ENCODE measurements at regions not wholly inside any gene's neighbourhood (a gene's known extent, or its start where the extent isn't known, plus 50 kb on each side); places are given as distances from the start of the nearest gene placed in this dataset.

GRCh38 chr10:44068716-44069482 lies 316.0 kb downstream of the CXCL12 start:
- Histone ChIP-seq H2AFZ (ENCODE audit: low read depth, low read length, poor library complexity, severe bottlenecking) (no peak overlapping the region), H3K27me3 (ENCODE audit: insufficient read depth, low read length) (no peaks in the 10 kb centered on the region; the same call in 1 of the 2 replicates), H3K4me3 (replicated peaks in 1 of 2; ENCODE audit: low read depth in 1 of 2, low read length in 2 of 2) (no peak overlapping the region), H3K9me2 (ENCODE audit: insufficient read depth) (no peaks in the 10 kb centered on the region), H3K79me2 (ENCODE audit: insufficient read depth, low read length) (no peaks in the 10 kb centered on the region), H3K9ac (ENCODE audit: low read length) (no peak overlapping the region), H3K36me3 (ENCODE audit: control insufficient read depth in 1 of 2, insufficient read depth in 2 of 2, low read length in 2 of 2) (no peaks in the 10 kb centered on the region), H3K4me2 (ENCODE audit: low read length) (no peak overlapping the region), H3K4me1 (ENCODE audit: control insufficient read depth in 1 of 2, insufficient read depth in 2 of 2, low read length in 2 of 2) (no peaks in the 10 kb centered on the region), H3K27ac (ENCODE audit: low read depth, low read length) (no peak overlapping the region), H3K9me3 (ENCODE audit: control insufficient read depth in 1 of 2, insufficient read depth in 1 of 2, low read depth in 1 of 2, low read length in 2 of 2) (no peaks in the 10 kb centered on the region), H4K20me1 (ENCODE audit: insufficient read depth) (no peaks in the 10 kb centered on the region)
- ChIA-PET RAD21 (ENCODE audit: low non-redundant PET in 1 of 2, low total read pairs in 2 of 2, uncharacterized antibody in 2 of 2, unreplicated experiment in 2 of 2) (no interaction called here), POLR2A (no interaction called here), CTCF (no interaction called here)
- BruUV-seq (replicated peaks) = no TSS peak
- TF ChIP-seq ELF1 (IDR thresholded peaks at IDR 0.05; ENCODE audit: borderline replicate concordance, low read depth) = no peak
- no peak for TF ChIP-seq ZNF274 (IDR thresholded peaks at IDR 0.05; ENCODE audit: low read depth, low read length)
- TF ChIP-seq SP1 (IDR thresholded peaks at IDR 0.05; ENCODE audit: low read depth) = no peak
- no peak for TF ChIP-seq MAX (IDR thresholded peaks at IDR 0.05)
- no peak for TF ChIP-seq YY1 (IDR thresholded peaks at IDR 0.05; ENCODE audit: extremely low read depth, insufficient replicate concordance, low read depth, low read length)
- no peak for TF ChIP-seq TCF7L2 (IDR thresholded peaks at IDR 0.05; ENCODE audit: borderline replicate concordance, extremely low read depth, insufficient read depth, insufficient read length)
- no peak for TF ChIP-seq JUND (IDR thresholded peaks at IDR 0.05)
- no peak for TF ChIP-seq POLR2A (IDR thresholded peaks at IDR 0.05; ENCODE audit: borderline replicate concordance, extremely low read depth, insufficient read depth, insufficient read length)
- TF ChIP-seq ATF3 (IDR thresholded peaks at IDR 0.05) = no peak
- no peak for TF ChIP-seq EGR1 (IDR thresholded peaks at IDR 0.05; ENCODE audit: low read depth)
- intact Hi-C loops (cut with micrococcal nuclease) = no loop called here
- DNase-seq (ENCODE audit: low read depth, low spot score) = no peak
- no peak for ATAC-seq

GRCh38 chr10:44067432-44067831 lies 317.5 kb downstream of the CXCL12 start:
- ChIA-PET RAD21 (ENCODE audit: low non-redundant PET in 1 of 2, low total read pairs in 2 of 2, uncharacterized antibody in 2 of 2, unreplicated experiment in 2 of 2) (no interaction called here), CTCF (no interaction called here), POLR2A (no interaction called here)
- no peaks in the 10 kb centered on the region for H3K79me2 ChIP-seq (ENCODE audit: insufficient read depth, low read length)
- no peak overlapping the region for H3K27ac ChIP-seq (ENCODE audit: low read depth, low read length)
- no peaks in the 10 kb centered on the region for H3K9me2 ChIP-seq (ENCODE audit: insufficient read depth)
- DNase-seq (ENCODE audit: low read depth, low spot score) (no peak), ATAC-seq (no peak)
- no peaks in the 10 kb centered on the region for H4K20me1 ChIP-seq (ENCODE audit: insufficient read depth)
- no peak for TF ChIP-seq SP1 (IDR thresholded peaks at IDR 0.05; ENCODE audit: low read depth)
- TF ChIP-seq ZBTB33 (IDR thresholded peaks at IDR 0.05; ENCODE audit: extremely low read depth, insufficient replicate concordance, low read length) = no peak
- no peak for TF ChIP-seq SRF (IDR thresholded peaks at IDR 0.05; ENCODE audit: low read depth)
- TF ChIP-seq JUND (IDR thresholded peaks at IDR 0.05) = no peak
- no peak for TF ChIP-seq CTCF (IDR thresholded peaks at IDR 0.05 in 2 of 3, conservative IDR thresholded peaks at IDR 0.05 in 1 of 3; ENCODE audit: borderline replicate concordance in 1 of 3, insufficient read depth in 1 of 3, low read depth in 2 of 3, low read length in 2 of 3)
- TF ChIP-seq ELF1 (IDR thresholded peaks at IDR 0.05; ENCODE audit: borderline replicate concordance, low read depth) = no peak
- TF ChIP-seq EGR1 (IDR thresholded peaks at IDR 0.05; ENCODE audit: low read depth) = no peak
- TF ChIP-seq SIN3A (IDR thresholded peaks at IDR 0.05; ENCODE audit: low read depth) = no peak
- no peaks in the 10 kb centered on the region for H3K4me1 ChIP-seq (ENCODE audit: control insufficient read depth in 1 of 2, insufficient read depth in 2 of 2, low read length in 2 of 2)
- H3K4me2 ChIP-seq (ENCODE audit: low read length) = no peak overlapping the region
- no peak overlapping the region for H2AFZ ChIP-seq (ENCODE audit: low read depth, low read length, poor library complexity, severe bottlenecking)
- no TSS peak for BruUV-seq (replicated peaks)
- no peak overlapping the region for H3K4me3 ChIP-seq (replicated peaks in 1 of 2; ENCODE audit: low read depth in 1 of 2, low read length in 2 of 2)
- H3K9ac ChIP-seq (ENCODE audit: low read length) = no peak overlapping the region
- intact Hi-C loops (cut with micrococcal nuclease) = no loop called here
- H3K27me3 ChIP-seq (ENCODE audit: insufficient read depth, low read length) = no peaks in the 10 kb centered on the region; the same call in 1 of the 2 replicates
- no peaks in the 10 kb centered on the region for H3K36me3 ChIP-seq (ENCODE audit: control insufficient read depth in 1 of 2, insufficient read depth in 2 of 2, low read length in 2 of 2)
- no peaks in the 10 kb centered on the region for H3K9me3 ChIP-seq (ENCODE audit: control insufficient read depth in 1 of 2, insufficient read depth in 1 of 2, low read depth in 1 of 2, low read length in 2 of 2)

Data from HCT116 (cell line).